Thyroid gland (tissue), 4 donors: ENCODE measurements at regions not wholly inside any gene's neighbourhood (a gene's known extent, or its start where the extent isn't known, plus 50 kb on each side); places are given as distances from the start of the nearest gene placed in this dataset.

ENCODE experiments used
- POLR2A ChIP-seq, 2 donors: fragments of 450-650 bp; IDR thresholded peaks; one replicate each; pipeline ENCODE4 v1.6.1; 2017; ENCODE audit warnings: antibody characterized with exemption in 2 of 2, mild to moderate bottlenecking in 2 of 2, moderate library complexity in 1 of 2
- TF ChIP-seq, protein P1 (sequence below), 6 experiments: fragments of 200-600 bp in 3 of 6; fragments of 450-650 bp in 3 of 6; sonication (generic) in 3 of 6; IDR thresholded peaks; one replicate each; pipeline ENCODE4 v1.5.1; 2016 to 2019; ENCODE audit warnings: antibody characterized with exemption in 6 of 6, mild to moderate bottlenecking in 2 of 6, inconsistent platforms in 1 of 6, moderate library complexity in 1 of 6

GRCh38 chr2:142670362-142670761 lies 207.1 kb upstream of the KYNU start:
- TF ChIP-seq, protein P1, sequence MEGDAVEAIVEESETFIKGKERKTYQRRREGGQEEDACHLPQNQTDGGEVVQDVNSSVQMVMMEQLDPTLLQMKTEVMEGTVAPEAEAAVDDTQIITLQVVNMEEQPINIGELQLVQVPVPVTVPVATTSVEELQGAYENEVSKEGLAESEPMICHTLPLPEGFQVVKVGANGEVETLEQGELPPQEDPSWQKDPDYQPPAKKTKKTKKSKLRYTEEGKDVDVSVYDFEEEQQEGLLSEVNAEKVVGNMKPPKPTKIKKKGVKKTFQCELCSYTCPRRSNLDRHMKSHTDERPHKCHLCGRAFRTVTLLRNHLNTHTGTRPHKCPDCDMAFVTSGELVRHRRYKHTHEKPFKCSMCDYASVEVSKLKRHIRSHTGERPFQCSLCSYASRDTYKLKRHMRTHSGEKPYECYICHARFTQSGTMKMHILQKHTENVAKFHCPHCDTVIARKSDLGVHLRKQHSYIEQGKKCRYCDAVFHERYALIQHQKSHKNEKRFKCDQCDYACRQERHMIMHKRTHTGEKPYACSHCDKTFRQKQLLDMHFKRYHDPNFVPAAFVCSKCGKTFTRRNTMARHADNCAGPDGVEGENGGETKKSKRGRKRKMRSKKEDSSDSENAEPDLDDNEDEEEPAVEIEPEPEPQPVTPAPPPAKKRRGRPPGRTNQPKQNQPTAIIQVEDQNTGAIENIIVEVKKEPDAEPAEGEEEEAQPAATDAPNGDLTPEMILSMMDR (IDR thresholded peaks at IDR 0.05), result no peak
- TF ChIP-seq POLR2A (IDR thresholded peaks at IDR 0.05), result no peak
